Esophagus squamous epithelium (tissue), 4 donors: ENCODE measurements at regions not wholly inside any gene's neighbourhood (a gene's known extent, or its start where the extent isn't known, plus 50 kb on each side); places are given as distances from the start of the nearest gene placed in this dataset.

Experiments used
- CTCF ChIP-seq, 6 experiments: fragments of 450-650 bp in 4 of 6; fragments of 200-600 bp in 2 of 6; sonication (generic) in 2 of 6; IDR thresholded peaks; one replicate each; pipeline ENCODE4 v1.5.1; 2016 to 2019; ENCODE audit warnings: antibody characterized with exemption in 6 of 6, mild to moderate bottlenecking in 4 of 6, moderate library complexity in 4 of 6
- POLR2A ChIP-seq, 4 donors: fragments of 450-650 bp; IDR thresholded peaks; one replicate each; pipeline ENCODE4 v1.6.1; 2017; ENCODE audit warnings: antibody characterized with exemption in 4 of 4, mild to moderate bottlenecking in 4 of 4, moderate library complexity in 3 of 4

DNA sequence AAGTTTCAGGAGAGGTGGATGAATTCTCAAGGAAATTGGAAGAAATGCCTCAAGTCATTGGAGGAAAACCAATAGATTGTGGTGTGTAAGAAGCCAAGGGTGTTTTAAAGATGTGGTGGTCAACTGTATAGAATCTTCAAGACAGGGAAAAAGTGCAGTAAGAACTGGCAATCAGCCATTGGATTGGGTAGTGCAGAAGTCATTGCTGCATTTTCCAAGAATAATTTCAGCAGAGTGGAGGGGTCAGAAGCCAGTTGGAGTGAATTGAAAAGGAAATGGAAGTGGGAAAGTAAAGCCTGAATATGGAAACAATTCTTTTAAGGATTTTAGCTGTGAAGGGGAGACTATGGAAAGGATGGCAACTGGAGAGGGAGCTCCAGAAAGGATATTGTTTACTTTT is 128.2 kb upstream of the TMEM170B start:
- TF ChIP-seq CTCF (IDR thresholded peaks at IDR 0.05): no peak
- no peak for TF ChIP-seq POLR2A (IDR thresholded peaks at IDR 0.05)
